Lower leg skin (tissue), 4 donors: ENCODE measurements at regions not wholly inside any gene's neighbourhood (a gene's known extent, or its start where the extent isn't known, plus 50 kb on each side); places are given as distances from the start of the nearest gene placed in this dataset.

Source experiments
- DNase-seq, 2 donors: peaks; one replicate each; pipeline ENCODE4 v3.0.0-alpha.2; 2019; ENCODE audit warnings: low spot score in 2 of 2
- H3K4me3 ChIP-seq: fragments of 200-600 bp; sonication (generic); 2 replicates; pipeline ENCODE4 v1.5.1; 2017; ENCODE audit warnings: mild to moderate bottlenecking, low read depth; ENCODE audit not compliant: poor library complexity, severe bottlenecking
- CTCF ChIP-seq, 3 donors: fragments of 450-650 bp; IDR thresholded peaks; one replicate each; pipeline ENCODE4 v1.5.1; 2016; ENCODE audit warnings: antibody characterized with exemption in 3 of 3, mild to moderate bottlenecking in 3 of 3, moderate library complexity in 2 of 3
- POLR2A ChIP-seq, 2 donors: fragments of 450-650 bp; IDR thresholded peaks; one replicate each; pipeline ENCODE4 v1.6.1; 2016 to 2017; ENCODE audit warnings: antibody characterized with exemption in 2 of 2, mild to moderate bottlenecking in 1 of 2, moderate library complexity in 1 of 2
- WGBS, 2 donors: methylation state at CpG; one replicate each; pipeline ENCODE4 v1.1.5; 2018; 5-methylcytosine and 5-hydroxymethylcytosine counted together
- intact Hi-C: fragments of 100-400 bp; cut with DNase I; formaldehyde crosslinking; loops from one replicate; pipeline ENCODE4 v1.15.0; 2023; ENCODE audit warnings: low total_unique reads

- H3K4me3 ChIP-seq, result no peak overlapping the region
- intact Hi-C loops, result no loop called here
- DNase-seq, result no peak
- 2% methylated on average over 21 to 65 of the region's 80 CpGs for WGBS, 2 donors
- TF ChIP-seq CTCF (IDR thresholded peaks at IDR 0.05) (no peak), POLR2A (IDR thresholded peaks at IDR 0.05) (no peak)
Measured at GRCh38 chr12:94872971-94873733, 130.3 kb downstream of the NDUFA12 start.

- intact Hi-C loops, result no loop called here
Measured at GRCh38 chr12:94872671-94872970, 130.9 kb downstream of the NDUFA12 start.

DNA sequence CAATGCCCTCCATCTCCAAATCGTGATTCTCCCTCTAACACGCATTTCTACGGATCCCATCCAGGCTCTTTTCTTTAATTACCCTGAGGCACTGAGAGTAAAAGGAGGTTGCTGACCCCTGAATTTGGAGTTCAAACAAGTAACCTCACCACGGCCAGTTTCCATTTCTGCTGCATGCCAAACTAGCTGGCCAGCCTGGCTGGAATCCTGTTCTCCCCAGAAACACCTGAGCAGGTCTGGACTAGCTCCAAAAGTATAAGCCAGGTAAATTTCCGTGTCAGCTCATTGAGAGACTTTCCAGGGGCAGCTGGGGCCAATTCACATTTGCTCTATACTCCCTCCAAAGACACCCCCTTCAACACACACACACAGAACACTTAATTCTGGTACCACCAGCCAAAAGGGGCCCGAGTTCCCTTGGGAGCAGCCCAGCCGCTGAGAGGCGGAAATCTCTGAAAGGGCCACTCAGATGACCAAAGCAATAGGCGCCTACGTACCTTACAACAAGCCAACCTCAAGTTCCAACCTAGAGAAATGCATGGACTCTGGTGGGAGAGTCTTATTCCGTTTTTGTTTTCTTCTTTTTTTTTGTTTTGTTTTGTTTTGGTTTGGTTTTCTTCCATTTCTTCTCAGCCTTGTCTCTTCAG is 131.4 kb downstream of the NDUFA12 start:
- no peak for DNase-seq
- 61 to 62% methylated on average over 11 of the region's 11 CpGs for WGBS, 2 donors
- no peak overlapping the region for H3K4me3 ChIP-seq
- intact Hi-C loops, result no loop called here
- TF ChIP-seq CTCF (IDR thresholded peaks at IDR 0.05), result no peak
- TF ChIP-seq POLR2A (IDR thresholded peaks at IDR 0.05), result no peak

More at GRCh38 chr12:94872671-94872970, 130.9 kb downstream of the NDUFA12 start:
- no peak for TF ChIP-seq POLR2A (IDR thresholded peaks at IDR 0.05)
- TF ChIP-seq CTCF (IDR thresholded peaks at IDR 0.05), result no peak
- WGBS, 2 donors, result 20 to 23% methylated on average over 8 of the region's 8 CpGs
- no peak overlapping the region for H3K4me3 ChIP-seq
- no peak for DNase-seq

GRCh38 chr12:94870511-94870910 is 133.0 kb downstream of the NDUFA12 start:
- WGBS, 2 donors, result 73 to 92% methylated on average over 5 of the region's 5 CpGs
- H3K4me3 ChIP-seq, result no peak overlapping the region
- DNase-seq, result no peak
- TF ChIP-seq POLR2A (IDR thresholded peaks at IDR 0.05), result no peak
- TF ChIP-seq CTCF (IDR thresholded peaks at IDR 0.05), result no peak
- intact Hi-C loops, result no loop called here

- intact Hi-C loops, result no loop called here
- no peak overlapping the region for H3K4me3 ChIP-seq
- no peak for TF ChIP-seq POLR2A (IDR thresholded peaks at IDR 0.05)
- TF ChIP-seq CTCF (IDR thresholded peaks at IDR 0.05), result no peak
- no peak for DNase-seq
- 94 to 95% methylated on average over 2 of the region's 2 CpGs for WGBS, 2 donors
Measured at GRCh38 chr12:94868161-94868560, 135.3 kb downstream of the NDUFA12 start.
